ENCODE measurements at regions not wholly inside any gene's neighbourhood (a gene's known extent, or its start where the extent isn't known, plus 50 kb on each side); places are given as distances from the start of the nearest gene placed in this dataset.

DNA sequence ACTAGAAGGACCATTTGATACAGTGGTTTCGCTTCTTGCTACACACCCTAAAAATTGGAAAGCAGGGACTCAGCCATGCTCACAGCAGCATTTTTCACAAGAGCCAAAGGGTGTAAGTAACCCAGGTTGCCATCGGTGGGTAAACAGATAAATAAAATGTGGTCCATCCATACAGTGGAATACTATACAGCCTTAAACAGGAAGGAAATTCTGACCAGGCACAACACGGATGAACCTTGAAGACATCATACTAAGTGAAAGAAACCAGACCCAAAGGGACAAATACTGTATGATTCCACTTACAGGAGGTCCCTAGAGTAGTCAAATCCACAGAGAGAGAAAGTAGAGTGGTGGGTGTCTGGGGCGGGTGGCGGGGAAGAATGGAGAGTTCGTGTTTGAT lies 220.9 kb downstream of the PHETA1 start:
- no peak for DNase-seq (ENCODE audit: low read depth, low spot score)
- no peak for FAIRE-seq
- intact Hi-C loops (cut with micrococcal nuclease; ENCODE audit: unreplicated experiment) (no loop called here), in situ Hi-C loops (cut with MboI) (no loop called here)
- ChIA-PET POLR2A (no interaction called here), RAD21 (ENCODE audit: unreplicated experiment) (no interaction called here), CTCF (no interaction called here), SMC1A (ENCODE audit: uncharacterized antibody, unreplicated experiment) (no interaction called here)
- no peak for TF ChIP-seq ATF7 (IDR thresholded peaks at IDR 0.05; ENCODE audit: low read depth)
- TF ChIP-seq ZBED1 (IDR thresholded peaks at IDR 0.05; ENCODE audit: borderline replicate concordance), result no peak
- TF ChIP-seq SIN3A (IDR thresholded peaks at IDR 0.05; ENCODE audit: low read depth, low read length), result no peak
- TF ChIP-seq RAD21 (IDR thresholded peaks at IDR 0.05; ENCODE audit: insufficient read depth, low read depth, low read length), result no peak
- TF ChIP-seq SREBF1 (IDR thresholded peaks at IDR 0.05; ENCODE audit: low read length), result no peak
- no peak for TF ChIP-seq ZNF24 (IDR thresholded peaks at IDR 0.05)
- TF ChIP-seq TARDBP (IDR thresholded peaks at IDR 0.05; ENCODE audit: borderline replicate concordance), result no peak
- no peak for TF ChIP-seq SMARCA5 (IDR thresholded peaks at IDR 0.05)
- no peak for TF ChIP-seq ZZZ3 (IDR thresholded peaks at IDR 0.05; ENCODE audit: control insufficient read depth, insufficient read length, low read depth)
- no peak for TF ChIP-seq KAT2A (conservative IDR thresholded peaks at IDR 0.05; ENCODE audit: control insufficient read depth, low read depth, low read length)
- no peak for TF ChIP-seq PAX5 (IDR thresholded peaks at IDR 0.05; ENCODE audit: borderline replicate concordance, low read depth, low read length)
- TF ChIP-seq, protein P1, sequence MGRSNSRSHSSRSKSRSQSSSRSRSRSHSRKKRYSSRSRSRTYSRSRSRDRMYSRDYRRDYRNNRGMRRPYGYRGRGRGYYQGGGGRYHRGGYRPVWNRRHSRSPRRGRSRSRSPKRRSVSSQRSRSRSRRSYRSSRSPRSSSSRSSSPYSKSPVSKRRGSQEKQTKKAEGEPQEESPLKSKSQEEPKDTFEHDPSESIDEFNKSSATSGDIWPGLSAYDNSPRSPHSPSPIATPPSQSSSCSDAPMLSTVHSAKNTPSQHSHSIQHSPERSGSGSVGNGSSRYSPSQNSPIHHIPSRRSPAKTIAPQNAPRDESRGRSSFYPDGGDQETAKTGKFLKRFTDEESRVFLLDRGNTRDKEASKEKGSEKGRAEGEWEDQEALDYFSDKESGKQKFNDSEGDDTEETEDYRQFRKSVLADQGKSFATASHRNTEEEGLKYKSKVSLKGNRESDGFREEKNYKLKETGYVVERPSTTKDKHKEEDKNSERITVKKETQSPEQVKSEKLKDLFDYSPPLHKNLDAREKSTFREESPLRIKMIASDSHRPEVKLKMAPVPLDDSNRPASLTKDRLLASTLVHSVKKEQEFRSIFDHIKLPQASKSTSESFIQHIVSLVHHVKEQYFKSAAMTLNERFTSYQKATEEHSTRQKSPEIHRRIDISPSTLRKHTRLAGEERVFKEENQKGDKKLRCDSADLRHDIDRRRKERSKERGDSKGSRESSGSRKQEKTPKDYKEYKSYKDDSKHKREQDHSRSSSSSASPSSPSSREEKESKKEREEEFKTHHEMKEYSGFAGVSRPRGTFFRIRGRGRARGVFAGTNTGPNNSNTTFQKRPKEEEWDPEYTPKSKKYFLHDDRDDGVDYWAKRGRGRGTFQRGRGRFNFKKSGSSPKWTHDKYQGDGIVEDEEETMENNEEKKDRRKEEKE (IDR thresholded peaks at IDR 0.05), result no peak
- TF ChIP-seq, protein P2, sequence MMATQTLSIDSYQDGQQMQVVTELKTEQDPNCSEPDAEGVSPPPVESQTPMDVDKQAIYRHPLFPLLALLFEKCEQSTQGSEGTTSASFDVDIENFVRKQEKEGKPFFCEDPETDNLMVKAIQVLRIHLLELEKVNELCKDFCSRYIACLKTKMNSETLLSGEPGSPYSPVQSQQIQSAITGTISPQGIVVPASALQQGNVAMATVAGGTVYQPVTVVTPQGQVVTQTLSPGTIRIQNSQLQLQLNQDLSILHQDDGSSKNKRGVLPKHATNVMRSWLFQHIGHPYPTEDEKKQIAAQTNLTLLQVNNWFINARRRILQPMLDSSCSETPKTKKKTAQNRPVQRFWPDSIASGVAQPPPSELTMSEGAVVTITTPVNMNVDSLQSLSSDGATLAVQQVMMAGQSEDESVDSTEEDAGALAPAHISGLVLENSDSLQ (IDR thresholded peaks at IDR 0.05), result no peak
- TF ChIP-seq FOS (IDR thresholded peaks at IDR 0.05; ENCODE audit: borderline replicate concordance, extremely low read depth, insufficient read length), result no peak
- TF ChIP-seq CHD2 (IDR thresholded peaks at IDR 0.05; ENCODE audit: borderline replicate concordance, low read depth, low read length), result no peak
- no peak for TF ChIP-seq RFX5 (IDR thresholded peaks at IDR 0.05; ENCODE audit: low read depth, low read length)
- TF ChIP-seq, protein P3, sequence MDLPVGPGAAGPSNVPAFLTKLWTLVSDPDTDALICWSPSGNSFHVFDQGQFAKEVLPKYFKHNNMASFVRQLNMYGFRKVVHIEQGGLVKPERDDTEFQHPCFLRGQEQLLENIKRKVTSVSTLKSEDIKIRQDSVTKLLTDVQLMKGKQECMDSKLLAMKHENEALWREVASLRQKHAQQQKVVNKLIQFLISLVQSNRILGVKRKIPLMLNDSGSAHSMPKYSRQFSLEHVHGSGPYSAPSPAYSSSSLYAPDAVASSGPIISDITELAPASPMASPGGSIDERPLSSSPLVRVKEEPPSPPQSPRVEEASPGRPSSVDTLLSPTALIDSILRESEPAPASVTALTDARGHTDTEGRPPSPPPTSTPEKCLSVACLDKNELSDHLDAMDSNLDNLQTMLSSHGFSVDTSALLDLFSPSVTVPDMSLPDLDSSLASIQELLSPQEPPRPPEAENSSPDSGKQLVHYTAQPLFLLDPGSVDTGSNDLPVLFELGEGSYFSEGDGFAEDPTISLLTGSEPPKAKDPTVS (IDR thresholded peaks at IDR 0.05; ENCODE audit: low read depth, low read length), result no peak
- no peak for TF ChIP-seq SIX5 (IDR thresholded peaks at IDR 0.05; ENCODE audit: low read depth, low read length, severe bottlenecking)
- no peak for ATAC-seq
- Histone ChIP-seq H3K27me3 (replicated peaks in 1 of 2; ENCODE audit: control insufficient read depth in 2 of 2, insufficient read depth in 2 of 2, low read length in 1 of 2) (peaks cover 1 to 2% of the 10 kb centered on the region in 2 experiments; a peak in 3 of 4 replicates), H3K36me3 (ENCODE audit: control insufficient read depth in 2 of 2, insufficient read depth in 2 of 2, low read length in 1 of 2) (no peaks in the 10 kb centered on the region), H3K27ac (ENCODE audit: control insufficient read depth, insufficient read depth) (no peak overlapping the region), H3K4me1 (ENCODE audit: control insufficient read depth, insufficient read depth, low read length) (no peaks in the 10 kb centered on the region), H4K20me1 (ENCODE audit: control insufficient read depth, insufficient read depth) (no peaks in the 10 kb centered on the region), H3K9me3 (replicated peaks; ENCODE audit: control insufficient read depth, insufficient read depth, low read length) (no peaks in the 10 kb centered on the region), H2AFZ (ENCODE audit: control insufficient read depth, low read depth, low read length) (no peak overlapping the region), H3K4me2 (ENCODE audit: control insufficient read depth, insufficient read depth) (no peak overlapping the region), H3K4me3 (no peak overlapping the region), H3K9ac (ENCODE audit: control insufficient read depth, insufficient read depth, low read length) (no peak overlapping the region), H3K79me2 (ENCODE audit: control insufficient read depth, insufficient read depth, low read length) (no peaks in the 10 kb centered on the region)
- WGBS (ENCODE audit: insufficient coverage, insufficient replicate concordance, low lambda C conversion rate, missing lambda C conversion rate), result 67% methylated on average over 6 of the region's 6 CpGs
- no TSS peak for BruUV-seq (replicated peaks)
